ENCODE measurements at regions not wholly inside any gene's neighbourhood (a gene's known extent, or its start where the extent isn't known, plus 50 kb on each side); places are given as distances from the start of the nearest gene placed in this dataset.

DNA sequence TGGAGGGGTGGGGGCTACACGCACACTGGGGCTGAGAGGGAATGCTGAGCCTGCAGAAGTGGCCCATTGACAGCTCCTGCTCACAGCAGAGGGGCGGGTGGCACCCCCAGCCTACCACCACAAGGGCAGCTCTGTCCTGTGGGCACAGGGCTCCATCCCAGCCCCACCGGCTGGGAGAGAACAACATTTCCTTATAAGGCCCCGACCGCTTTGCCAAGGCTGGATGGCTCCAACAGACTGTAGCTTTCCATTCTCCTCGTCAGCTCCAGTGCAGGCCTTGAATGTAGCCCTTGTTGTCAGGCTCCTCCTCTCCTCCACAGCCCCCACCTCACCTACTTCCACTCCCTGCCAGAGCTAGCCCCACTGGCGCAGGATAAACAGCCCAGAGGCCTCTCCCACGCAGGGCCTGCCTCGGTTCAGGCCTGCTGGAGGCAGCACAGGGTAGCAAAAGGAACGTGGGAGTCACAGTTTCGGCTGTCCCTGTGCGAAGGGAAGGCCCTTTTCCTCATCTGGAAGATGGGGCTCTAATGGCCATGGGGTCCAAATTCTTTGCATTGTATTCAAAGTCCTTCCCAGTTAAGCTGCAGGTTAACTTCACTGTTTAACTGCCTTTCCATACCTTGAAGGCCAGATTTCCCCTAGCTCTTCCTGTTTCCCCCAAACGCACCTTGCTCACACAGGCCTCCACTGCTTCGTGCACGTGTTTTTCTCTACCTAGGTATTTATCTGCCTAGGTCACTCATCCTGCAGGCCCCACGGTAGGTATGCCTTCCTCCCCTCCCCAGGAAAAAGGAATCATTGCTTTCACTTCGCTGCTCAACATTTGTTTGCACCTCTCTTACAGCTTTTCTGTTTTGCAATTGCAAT is 101.6 kb upstream of the LPP start:
- Histone ChIP-seq H3K27me3 (replicated peaks in 1 of 2; ENCODE audit: control insufficient read depth in 2 of 2, extremely low read depth in 1 of 2, insufficient read depth in 2 of 2, low read length in 1 of 2) (no peaks in the 10 kb centered on the region), H3K4me1 (ENCODE audit: control insufficient read depth in 1 of 2, extremely low read depth in 1 of 2, insufficient read depth in 2 of 2, low read length in 2 of 2) (peaks cover 13 to 14% of the 10 kb centered on the region in 2 experiments), H3K9me3 (no peaks in the 10 kb centered on the region), H3K36me3 (ENCODE audit: control insufficient read depth in 2 of 2, extremely low read depth in 1 of 2, insufficient read depth in 1 of 2, low read length in 1 of 2) (no peaks in the 10 kb centered on the region), H3K4me3 (ENCODE audit: control insufficient read depth in 1 of 2, extremely low read depth in 1 of 2, low read length in 1 of 2) (no peak overlapping the region), H3K27ac (ENCODE audit: low read length) (no peak overlapping the region)
- Mint-ChIP-seq H3K9me3 (no peaks in the 10 kb centered on the region), H3K4me3 (no peak overlapping the region), H3K4me1 (peaks cover 18 to 23% (median 21%) of the 10 kb centered on the region in 3 donors), H3K27ac (peak overlapping the region in 1 of 2 donors; percentile 20), H3K36me3 (no peaks in the 10 kb centered on the region), H3K27me3 (no peaks in the 10 kb centered on the region)
- WGBS (ENCODE audit: insufficient coverage) = 86% methylated on average over 16 of the region's 17 CpGs
- ATAC-seq (replicated peaks in 1 of 4) (no peak), DNase-seq (no peak)
- POLR2A ChIA-PET = no interaction called here
- CTCF ChIA-PET = interaction anchor here in 1 of 2 donors (0.6 kb wide), 1 partner anchor 85 kb away, joined by 3 read pairs; no protein-coding TSS in a partner anchor

DNA sequence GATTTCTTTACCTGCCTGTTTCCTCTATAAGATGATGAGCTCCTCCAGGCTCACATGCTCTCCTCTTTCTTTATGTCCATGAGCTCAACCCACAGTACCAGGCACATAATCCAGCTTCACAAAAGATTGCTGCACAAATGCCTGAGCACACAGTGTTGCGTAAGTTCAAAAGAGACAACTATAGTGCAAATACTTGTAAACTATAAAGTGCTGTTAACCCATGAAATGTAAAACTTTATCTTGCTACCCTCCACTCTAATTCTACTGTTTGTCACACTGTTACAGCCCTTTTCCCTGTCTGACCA is 101.0 kb upstream of the LPP start:
- no CpG with 5 or more reads among the region's 1 CpG for WGBS (ENCODE audit: insufficient coverage)
- no peak for ATAC-seq (replicated peaks in 1 of 4)
- H3K27ac Mint-ChIP-seq = no peak overlapping the region
- peaks cover 18 to 23% (median 21%) of the 10 kb centered on the region in 3 donors for H3K4me1 Mint-ChIP-seq
- no peak overlapping the region for H3K27ac ChIP-seq (ENCODE audit: low read length)
- H3K9me3 Mint-ChIP-seq = no peaks in the 10 kb centered on the region
- no peaks in the 10 kb centered on the region for H3K36me3 Mint-ChIP-seq
- CTCF ChIA-PET = no interaction called here
- POLR2A ChIA-PET = no interaction called here
- no peak overlapping the region for H3K4me3 Mint-ChIP-seq
- no peaks in the 10 kb centered on the region for H3K9me3 ChIP-seq
- H3K4me3 ChIP-seq (ENCODE audit: control insufficient read depth in 1 of 2, extremely low read depth in 1 of 2, low read length in 1 of 2) = no peak overlapping the region
- peaks cover 13 to 14% of the 10 kb centered on the region in 2 experiments for H3K4me1 ChIP-seq (ENCODE audit: control insufficient read depth in 1 of 2, extremely low read depth in 1 of 2, insufficient read depth in 2 of 2, low read length in 2 of 2)
- H3K36me3 ChIP-seq (ENCODE audit: control insufficient read depth in 2 of 2, extremely low read depth in 1 of 2, insufficient read depth in 1 of 2, low read length in 1 of 2) = no peaks in the 10 kb centered on the region
- H3K27me3 ChIP-seq (replicated peaks in 1 of 2; ENCODE audit: control insufficient read depth in 2 of 2, extremely low read depth in 1 of 2, insufficient read depth in 2 of 2, low read length in 1 of 2) = no peaks in the 10 kb centered on the region
- H3K27me3 Mint-ChIP-seq = no peaks in the 10 kb centered on the region
- no peak for DNase-seq

GRCh38 chr3:188053710-188054380 is 100.1 kb upstream of the LPP start:
- H3K4me1 Mint-ChIP-seq = peaks cover 18 to 21% (median 19%) of the 10 kb centered on the region in 3 donors

GRCh38 chr3:188054541-188054940 is 99.4 kb upstream of the LPP start:
- Mint-ChIP-seq H3K27ac (no peak overlapping the region), H3K4me3 (no peak overlapping the region), H3K9me3 (no peaks in the 10 kb centered on the region), H3K36me3 (no peaks in the 10 kb centered on the region), H3K4me1 (peaks cover 13 to 21% (median 13%) of the 10 kb centered on the region in 3 donors), H3K27me3 (no peaks in the 10 kb centered on the region)
- Histone ChIP-seq H3K36me3 (ENCODE audit: control insufficient read depth in 2 of 2, extremely low read depth in 1 of 2, insufficient read depth in 1 of 2, low read length in 1 of 2) (no peaks in the 10 kb centered on the region), H3K27me3 (replicated peaks in 1 of 2; ENCODE audit: control insufficient read depth in 2 of 2, extremely low read depth in 1 of 2, insufficient read depth in 2 of 2, low read length in 1 of 2) (no peaks in the 10 kb centered on the region), H3K4me1 (ENCODE audit: control insufficient read depth in 1 of 2, extremely low read depth in 1 of 2, insufficient read depth in 2 of 2, low read length in 2 of 2) (peaks cover 8 to 13% of the 10 kb centered on the region in 2 experiments), H3K4me3 (ENCODE audit: control insufficient read depth in 1 of 2, extremely low read depth in 1 of 2, low read length in 1 of 2) (no peak overlapping the region), H3K9me3 (no peaks in the 10 kb centered on the region), H3K27ac (ENCODE audit: low read length) (no peak overlapping the region)
- ChIA-PET CTCF (interaction anchor here (0.5 to 0.7 kb wide), 2 partner anchors 98 to 308 kb away, joined by 4 to 7 read pairs; no protein-coding TSS in a partner anchor), POLR2A (no interaction called here)
- WGBS (ENCODE audit: insufficient coverage) = 100% methylated on average over 2 of the region's 4 CpGs
- ATAC-seq (replicated peaks in 1 of 4) (no peak), DNase-seq (no peak)

More at GRCh38 chr3:188053710-188054380, 100.1 kb upstream of the LPP start:
- Mint-ChIP-seq H3K4me3 (no peak overlapping the region), H3K9me3 (no peaks in the 10 kb centered on the region), H3K36me3 (no peaks in the 10 kb centered on the region), H3K27me3 (no peaks in the 10 kb centered on the region), H3K27ac (no peak overlapping the region)
- Histone ChIP-seq H3K4me1 (ENCODE audit: control insufficient read depth in 1 of 2, extremely low read depth in 1 of 2, insufficient read depth in 2 of 2, low read length in 2 of 2) (peaks cover 13 to 14% of the 10 kb centered on the region in 2 experiments), H3K4me3 (ENCODE audit: control insufficient read depth in 1 of 2, extremely low read depth in 1 of 2, low read length in 1 of 2) (no peak overlapping the region), H3K27ac (ENCODE audit: low read length) (no peak overlapping the region), H3K36me3 (ENCODE audit: control insufficient read depth in 2 of 2, extremely low read depth in 1 of 2, insufficient read depth in 1 of 2, low read length in 1 of 2) (no peaks in the 10 kb centered on the region), H3K9me3 (no peaks in the 10 kb centered on the region), H3K27me3 (replicated peaks in 1 of 2; ENCODE audit: control insufficient read depth in 2 of 2, extremely low read depth in 1 of 2, insufficient read depth in 2 of 2, low read length in 1 of 2) (no peaks in the 10 kb centered on the region)
- ATAC-seq (replicated peaks in 1 of 4) (no peak), DNase-seq (no peak)
- WGBS (ENCODE audit: insufficient coverage) = no CpG with 5 or more reads among the region's 10 CpGs
- POLR2A ChIA-PET = no interaction called here
- CTCF ChIA-PET = no interaction called here

- H3K4me3 ChIP-seq (ENCODE audit: control insufficient read depth in 1 of 2, extremely low read depth in 1 of 2, low read length in 1 of 2) = no peak overlapping the region
- peaks cover 0 to 7% of the 10 kb centered on the region in 2 experiments for H3K4me1 ChIP-seq (ENCODE audit: control insufficient read depth in 1 of 2, extremely low read depth in 1 of 2, insufficient read depth in 2 of 2, low read length in 2 of 2)
- no peaks in the 10 kb centered on the region for H3K27me3 Mint-ChIP-seq
- peaks cover 7 to 13% (median 7%) of the 10 kb centered on the region in 3 donors for H3K4me1 Mint-ChIP-seq
- no peak overlapping the region for H3K4me3 Mint-ChIP-seq
- no peaks in the 10 kb centered on the region for H3K36me3 ChIP-seq (ENCODE audit: control insufficient read depth in 2 of 2, extremely low read depth in 1 of 2, insufficient read depth in 1 of 2, low read length in 1 of 2)
- no peak overlapping the region for H3K27ac Mint-ChIP-seq
- H3K9me3 Mint-ChIP-seq = no peaks in the 10 kb centered on the region
- no peak overlapping the region for H3K27ac ChIP-seq (ENCODE audit: low read length)
- no peaks in the 10 kb centered on the region for H3K27me3 ChIP-seq (replicated peaks in 1 of 2; ENCODE audit: control insufficient read depth in 2 of 2, extremely low read depth in 1 of 2, insufficient read depth in 2 of 2, low read length in 1 of 2)
- H3K36me3 Mint-ChIP-seq = no peaks in the 10 kb centered on the region
- H3K9me3 ChIP-seq = no peaks in the 10 kb centered on the region
- ChIA-PET POLR2A (no interaction called here), CTCF (no interaction called here)
- no peak for ATAC-seq (replicated peaks in 1 of 4)
- DNase-seq = no peak
- WGBS (ENCODE audit: insufficient coverage) = no CpG with 5 or more reads among the region's 6 CpGs
Observed at GRCh38 chr3:188055388-188055787, 98.6 kb upstream of the LPP start.

DNA sequence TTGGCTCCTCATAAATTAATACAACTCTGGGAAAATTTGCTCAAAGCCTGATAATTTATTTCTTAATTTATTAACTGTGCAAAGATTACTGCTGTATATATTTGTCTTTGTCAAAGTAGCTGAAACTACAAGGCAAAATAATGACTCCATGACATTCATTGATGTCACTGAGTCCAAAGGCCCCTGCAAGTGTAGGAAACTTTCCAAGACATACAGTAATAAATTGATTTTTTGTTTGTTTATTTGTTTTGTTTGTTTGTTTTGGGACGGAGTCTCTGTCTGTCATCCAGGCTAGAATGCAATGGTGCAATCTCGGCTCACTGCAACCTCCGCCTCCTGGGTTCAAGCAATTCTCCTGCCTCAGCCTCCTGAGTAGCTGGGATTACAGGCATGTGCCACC is 96.8 kb upstream of the LPP start:
- Histone ChIP-seq H3K27me3 (replicated peaks in 1 of 2; ENCODE audit: control insufficient read depth in 2 of 2, extremely low read depth in 1 of 2, insufficient read depth in 2 of 2, low read length in 1 of 2) (no peaks in the 10 kb centered on the region), H3K9me3 (no peaks in the 10 kb centered on the region), H3K27ac (ENCODE audit: low read length) (no peak overlapping the region), H3K36me3 (ENCODE audit: control insufficient read depth in 2 of 2, extremely low read depth in 1 of 2, insufficient read depth in 1 of 2, low read length in 1 of 2) (no peaks in the 10 kb centered on the region), H3K4me3 (ENCODE audit: control insufficient read depth in 1 of 2, extremely low read depth in 1 of 2, low read length in 1 of 2) (no peak overlapping the region), H3K4me1 (ENCODE audit: control insufficient read depth in 1 of 2, extremely low read depth in 1 of 2, insufficient read depth in 2 of 2, low read length in 2 of 2) (peaks cover 7% of the 10 kb centered on the region in 2 experiments)
- no CpG with 5 or more reads among the region's 3 CpGs for WGBS (ENCODE audit: insufficient coverage)
- Mint-ChIP-seq H3K4me3 (no peak overlapping the region), H3K36me3 (no peaks in the 10 kb centered on the region), H3K27ac (no peak overlapping the region), H3K27me3 (no peaks in the 10 kb centered on the region), H3K9me3 (no peaks in the 10 kb centered on the region), H3K4me1 (peaks cover 7 to 16% (median 15%) of the 10 kb centered on the region in 3 donors)
- DNase-seq = no peak
- ChIA-PET CTCF (no interaction called here), POLR2A (no interaction called here)
- ATAC-seq (replicated peaks in 1 of 4) = no peak

All from T-cell (primary cell).